Activated CD8-positive, alpha-beta T cell treated with anti-CD3 and anti-CD28 coated beads for 36 hours (primary cell): ENCODE measurements at regions not wholly inside any gene's neighbourhood (a gene's known extent, or its start where the extent isn't known, plus 50 kb on each side); places are given as distances from the start of the nearest gene placed in this dataset.

Source experiments
- ATAC-seq: fragments of 200-7000 bp; cut with Tn5 transposase; one replicate; pipeline ENCODE4 v1.10.0; 2021; ENCODE audit warnings: mild to moderate bottlenecking, moderate library complexity
- CTCF ChIA-PET: fragments of 350-600 bp; sonication (Branson Sonifier 250); formaldehyde crosslinking; loops from one replicate; lab custom pipeline; 2021; ENCODE audit warnings: antibody characterized with exemption; lab: Charles Lee
- POLR2A ChIA-PET: fragments of 350-600 bp; sonication (Branson Sonifier 250); formaldehyde crosslinking; loops from one replicate; lab custom pipeline; 2021; ENCODE audit warnings: antibody characterized with exemption; lab: Charles Lee
- DNase-seq: peaks from one replicate; pipeline ENCODE4 v3.0.0-alpha.2; 2020
- H3K27ac Mint-ChIP-seq: one replicate; pipeline ENCODE4 v1.8.0; 2021; ENCODE audit warnings: mild to moderate bottlenecking, mixed read lengths
- H3K27me3 Mint-ChIP-seq: one replicate; pipeline ENCODE4 v1.8.0; 2021; ENCODE audit warnings: mixed read lengths
- H3K36me3 Mint-ChIP-seq: one replicate; pipeline ENCODE4 v1.8.0; 2021; ENCODE audit warnings: low read depth, mixed read lengths
- H3K4me1 Mint-ChIP-seq: one replicate; pipeline ENCODE4 v1.8.0; 2021; ENCODE audit warnings: low read depth, mixed read lengths
- H3K4me3 Mint-ChIP-seq: one replicate; pipeline ENCODE4 v1.8.0; 2021; ENCODE audit warnings: mild to moderate bottlenecking, moderate library complexity, mixed read lengths
- H3K9me3 Mint-ChIP-seq: one replicate; pipeline ENCODE4 v1.8.0; 2021; ENCODE audit warnings: mixed read lengths
- CTCF ChIP-seq: fragments of 200-600 bp; IDR thresholded peaks from one replicate; pipeline ENCODE4 v1.8.0; 2022; ENCODE audit warnings: antibody characterized with exemption, mild to moderate bottlenecking
- intact Hi-C: fragments of 100-400 bp; cut with micrococcal nuclease; formaldehyde crosslinking; loops from one replicate; pipeline ENCODE4 v1.10.0; 2022

- H3K36me3 Mint-ChIP-seq, result no peaks in the 10 kb centered on the region
- DNase-seq (no peak), ATAC-seq (no peak)
- no peak overlapping the region for H3K27ac Mint-ChIP-seq
- H3K4me1 Mint-ChIP-seq, result no peaks in the 10 kb centered on the region
- intact Hi-C loops, result no loop called here
- no peak overlapping the region for H3K4me3 Mint-ChIP-seq
- peaks cover 3% of the 10 kb centered on the region for H3K9me3 Mint-ChIP-seq
- TF ChIP-seq CTCF, result no peak
- H3K27me3 Mint-ChIP-seq, result no peaks in the 10 kb centered on the region
- ChIA-PET POLR2A (interaction anchor here (0.7 kb wide), 1 partner anchor 310 kb away, joined by 3 read pairs; no protein-coding TSS in a partner anchor), CTCF (no interaction called here)
Observed at GRCh38 chr6:11951868-11952267, 60.2 kb upstream of the HIVEP1 start.

GRCh38 chr6:11950109-11950508 lies 62.0 kb upstream of the HIVEP1 start:
- no peak for DNase-seq
- CTCF ChIA-PET, result no interaction called here
- Mint-ChIP-seq H3K27ac (no peak overlapping the region), H3K27me3 (no peaks in the 10 kb centered on the region), H3K36me3 (no peaks in the 10 kb centered on the region), H3K4me1 (no peaks in the 10 kb centered on the region), H3K4me3 (no peak overlapping the region), H3K9me3 (no peaks in the 10 kb centered on the region)
- no peak for TF ChIP-seq CTCF
- no peak for ATAC-seq
- POLR2A ChIA-PET, result interaction anchor here (0.5 kb wide), 1 partner anchor 23 kb away, joined by 3 read pairs; no protein-coding TSS in a partner anchor
- intact Hi-C loops, result no loop called here

- DNase-seq (no peak), ATAC-seq (no peak)
- H3K4me1 Mint-ChIP-seq, result peaks cover under 1% of the 10 kb centered on the region
- no peak overlapping the region for H3K27ac Mint-ChIP-seq
- no peak for TF ChIP-seq CTCF
- ChIA-PET CTCF (interaction anchor here (0.7 to 1.3 kb wide), 3 partner anchors 9 to 129 kb away, joined by 3 read pairs; no protein-coding TSS in a partner anchor), POLR2A (no interaction called here)
- H3K9me3 Mint-ChIP-seq, result no peaks in the 10 kb centered on the region
- H3K36me3 Mint-ChIP-seq, result no peaks in the 10 kb centered on the region
- intact Hi-C loops, result no loop called here
- no peak overlapping the region for H3K4me3 Mint-ChIP-seq
- no peaks in the 10 kb centered on the region for H3K27me3 Mint-ChIP-seq
Observed at GRCh38 chr6:11947575-11947974, 64.5 kb upstream of the HIVEP1 start.

GRCh38 chr6:11947063-11947462 lies 65.0 kb upstream of the HIVEP1 start:
- ChIA-PET POLR2A (no interaction called here), CTCF (interaction anchor here (0.7 to 1.3 kb wide), 3 partner anchors 10 to 130 kb away, joined by 3 read pairs; no protein-coding TSS in a partner anchor)
- Mint-ChIP-seq H3K4me3 (no peak overlapping the region), H3K36me3 (no peaks in the 10 kb centered on the region), H3K27ac (no peak overlapping the region), H3K27me3 (no peaks in the 10 kb centered on the region), H3K4me1 (peaks cover 2% of the 10 kb centered on the region), H3K9me3 (no peaks in the 10 kb centered on the region)
- no peak for DNase-seq
- intact Hi-C loops, result no loop called here
- no peak for ATAC-seq
- TF ChIP-seq CTCF, result peak; percentile 34

GRCh38 chr6:11944111-11944510 lies 68.0 kb upstream of the HIVEP1 start:
- Mint-ChIP-seq H3K27ac (no peak overlapping the region), H3K4me3 (no peak overlapping the region), H3K4me1 (peaks cover 2% of the 10 kb centered on the region), H3K27me3 (no peaks in the 10 kb centered on the region), H3K36me3 (no peaks in the 10 kb centered on the region), H3K9me3 (no peaks in the 10 kb centered on the region)
- DNase-seq (no peak), ATAC-seq (no peak)
- CTCF ChIA-PET, result no interaction called here
- no peak for TF ChIP-seq CTCF
- POLR2A ChIA-PET, result no interaction called here
- intact Hi-C loops, result no loop called here
